ENCODE measurements at regions not wholly inside any gene's neighbourhood (a gene's known extent, or its start where the extent isn't known, plus 50 kb on each side); places are given as distances from the start of the nearest gene placed in this dataset.
A peak's percentile ranks its signal among the peaks of the same experiment; 100 is the strongest.

GRCh38 chr14:58809520-58809919, 171.8 kb downstream of the DACT1 start:
- TF ChIP-seq CSDC2 (CRISPR knock-in tag; IDR thresholded peaks at IDR 0.05) (no peak), ZNF8 (CRISPR knock-in tag; IDR thresholded peaks at IDR 0.05) (peak; percentile 57; the same call in 1 of the 2 replicates)
- ATAC-seq: no peak

- no peak for ATAC-seq
- 0 out of 2 replicates have a peak, but pooled peaks have one; percentile 39 for TF ChIP-seq TSHZ2 (CRISPR knock-in tag; IDR thresholded peaks at IDR 0.05)
- TF ChIP-seq TCF4 (CRISPR knock-in tag; IDR thresholded peaks at IDR 0.05; ENCODE audit: borderline replicate concordance): peak; percentile 83
- TF ChIP-seq, protein P1, sequence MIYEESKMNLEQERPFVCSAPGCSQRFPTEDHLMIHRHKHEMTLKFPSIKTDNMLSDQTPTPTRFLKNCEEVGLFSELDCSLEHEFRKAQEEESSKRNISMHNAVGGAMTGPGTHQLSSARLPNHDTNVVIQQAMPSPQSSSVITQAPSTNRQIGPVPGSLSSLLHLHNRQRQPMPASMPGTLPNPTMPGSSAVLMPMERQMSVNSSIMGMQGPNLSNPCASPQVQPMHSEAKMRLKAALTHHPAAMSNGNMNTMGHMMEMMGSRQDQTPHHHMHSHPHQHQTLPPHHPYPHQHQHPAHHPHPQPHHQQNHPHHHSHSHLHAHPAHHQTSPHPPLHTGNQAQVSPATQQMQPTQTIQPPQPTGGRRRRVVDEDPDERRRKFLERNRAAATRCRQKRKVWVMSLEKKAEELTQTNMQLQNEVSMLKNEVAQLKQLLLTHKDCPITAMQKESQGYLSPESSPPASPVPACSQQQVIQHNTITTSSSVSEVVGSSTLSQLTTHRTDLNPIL (CRISPR knock-in tag; IDR thresholded peaks at IDR 0.05; ENCODE audit: low read depth): no peak
- no peak for TF ChIP-seq SNAI2 (CRISPR knock-in tag; IDR thresholded peaks at IDR 0.05)
- no peak for TF ChIP-seq BACH2 (CRISPR knock-in tag; IDR thresholded peaks at IDR 0.05; ENCODE audit: borderline replicate concordance)
- TF ChIP-seq RARB (CRISPR knock-in tag; IDR thresholded peaks at IDR 0.05): no peak
- TF ChIP-seq CSRNP3 (CRISPR knock-in tag; IDR thresholded peaks at IDR 0.05): no peak
- TF ChIP-seq ZC3H10 (CRISPR knock-in tag; IDR thresholded peaks at IDR 0.05): no peak
- no peak for TF ChIP-seq CSDC2 (CRISPR knock-in tag; IDR thresholded peaks at IDR 0.05)
- no peak for TF ChIP-seq ZNF8 (CRISPR knock-in tag; IDR thresholded peaks at IDR 0.05)
- no peak for TF ChIP-seq PPARA (CRISPR knock-in tag; IDR thresholded peaks at IDR 0.05; ENCODE audit: borderline replicate concordance)
- no peak for TF ChIP-seq ZFP3 (CRISPR knock-in tag; IDR thresholded peaks at IDR 0.05)
- no peak for TF ChIP-seq ISL1 (CRISPR knock-in tag; IDR thresholded peaks at IDR 0.05)
Observed at GRCh38 chr14:58812050-58812910, 174.5 kb downstream of the DACT1 start.

- ATAC-seq: no peak
- TF ChIP-seq ZNF565 (CRISPR knock-in tag; conservative IDR thresholded peaks at IDR 0.05; ENCODE audit: low read depth) (no peak), SNAI2 (CRISPR knock-in tag; IDR thresholded peaks at IDR 0.05) (no peak), TCF4 (CRISPR knock-in tag; IDR thresholded peaks at IDR 0.05; ENCODE audit: borderline replicate concordance) (no peak), ZFP3 (CRISPR knock-in tag; IDR thresholded peaks at IDR 0.05) (no peak), ZFP30 (CRISPR knock-in tag; IDR thresholded peaks at IDR 0.05) (no peak), TSHZ2 (CRISPR knock-in tag; IDR thresholded peaks at IDR 0.05) (no peak), ZNF70 (CRISPR knock-in tag; IDR thresholded peaks at IDR 0.05) (no peak), CSDC2 (CRISPR knock-in tag; IDR thresholded peaks at IDR 0.05) (no peak), POU6F1 (CRISPR knock-in tag; IDR thresholded peaks at IDR 0.05; ENCODE audit: borderline replicate concordance, low read depth) (no peak), ZNF8 (CRISPR knock-in tag; IDR thresholded peaks at IDR 0.05) (no peak), OSR1 (CRISPR knock-in tag; IDR thresholded peaks at IDR 0.05) (no peak), ISL1 (CRISPR knock-in tag; IDR thresholded peaks at IDR 0.05) (no peak), RARB (CRISPR knock-in tag; IDR thresholded peaks at IDR 0.05) (no peak), ZC3H10 (CRISPR knock-in tag; IDR thresholded peaks at IDR 0.05) (no peak), BACH2 (CRISPR knock-in tag; IDR thresholded peaks at IDR 0.05; ENCODE audit: borderline replicate concordance) (no peak), GLIS3 (CRISPR knock-in tag; IDR thresholded peaks at IDR 0.05) (no peak), ESRRG (CRISPR knock-in tag; IDR thresholded peaks at IDR 0.05) (no peak)
Observed at GRCh38 chr14:58813745-58814144, 176.0 kb downstream of the DACT1 start.
